ENCODE measurements at regions not wholly inside any gene's neighbourhood (a gene's known extent, or its start where the extent isn't known, plus 50 kb on each side); places are given as distances from the start of the nearest gene placed in this dataset.

DNA sequence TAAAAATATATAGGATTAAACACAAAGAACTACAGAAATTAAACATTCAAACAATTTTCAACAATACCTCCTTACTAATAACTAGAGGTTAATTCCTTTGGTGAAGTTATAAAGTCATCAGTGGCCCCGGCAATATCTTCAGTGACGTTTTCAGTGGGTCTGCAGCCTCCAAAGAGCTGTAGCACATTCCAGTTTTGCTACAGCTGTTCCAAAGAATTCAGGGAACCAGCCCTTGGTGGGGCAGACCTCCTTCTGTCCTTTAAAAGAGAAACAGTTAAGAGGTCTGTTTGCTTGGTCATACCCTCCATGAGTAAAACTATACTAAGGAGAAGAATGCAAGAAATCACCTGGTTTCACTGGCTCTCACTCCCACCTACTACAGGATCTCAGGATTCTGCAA, 99.2 kb upstream of the ZDHHC17 start:
- TF ChIP-seq, protein P1, sequence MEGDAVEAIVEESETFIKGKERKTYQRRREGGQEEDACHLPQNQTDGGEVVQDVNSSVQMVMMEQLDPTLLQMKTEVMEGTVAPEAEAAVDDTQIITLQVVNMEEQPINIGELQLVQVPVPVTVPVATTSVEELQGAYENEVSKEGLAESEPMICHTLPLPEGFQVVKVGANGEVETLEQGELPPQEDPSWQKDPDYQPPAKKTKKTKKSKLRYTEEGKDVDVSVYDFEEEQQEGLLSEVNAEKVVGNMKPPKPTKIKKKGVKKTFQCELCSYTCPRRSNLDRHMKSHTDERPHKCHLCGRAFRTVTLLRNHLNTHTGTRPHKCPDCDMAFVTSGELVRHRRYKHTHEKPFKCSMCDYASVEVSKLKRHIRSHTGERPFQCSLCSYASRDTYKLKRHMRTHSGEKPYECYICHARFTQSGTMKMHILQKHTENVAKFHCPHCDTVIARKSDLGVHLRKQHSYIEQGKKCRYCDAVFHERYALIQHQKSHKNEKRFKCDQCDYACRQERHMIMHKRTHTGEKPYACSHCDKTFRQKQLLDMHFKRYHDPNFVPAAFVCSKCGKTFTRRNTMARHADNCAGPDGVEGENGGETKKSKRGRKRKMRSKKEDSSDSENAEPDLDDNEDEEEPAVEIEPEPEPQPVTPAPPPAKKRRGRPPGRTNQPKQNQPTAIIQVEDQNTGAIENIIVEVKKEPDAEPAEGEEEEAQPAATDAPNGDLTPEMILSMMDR (conservative IDR thresholded peaks at IDR 0.05; ENCODE audit: low read depth, low read length) = no peak
- no peak for TF ChIP-seq EZH2 (IDR thresholded peaks at IDR 0.05; ENCODE audit: borderline replicate concordance, low read depth, low read length, poor library complexity, severe bottlenecking)

Data from A673 (cell line).